Right cardiac atrium (tissue), 5 donors: ENCODE measurements at regions not wholly inside any gene's neighbourhood (a gene's known extent, or its start where the extent isn't known, plus 50 kb on each side); places are given as distances from the start of the nearest gene placed in this dataset.

Experiments
- ATAC-seq, 2 donors: fragments of 200-7000 bp; cut with Tn5 transposase; one replicate each; pipeline versions ENCODE4 v1.8.0 to v1.9.1; 2020; ENCODE audit warnings: moderate library complexity in 2 of 2, mild to moderate bottlenecking in 1 of 2
- DNase-seq, 3 donors: peaks; one replicate each; pipeline ENCODE4 v3.0.0-alpha.2; 2020
- H3K27ac ChIP-seq: one replicate; pipeline ENCODE4 v1.5.1; 2013; ENCODE audit warnings: mild to moderate bottlenecking, low read length, control low read depth, moderate library complexity
- H3K27me3 ChIP-seq: one replicate; pipeline ENCODE4 v1.6.1; 2013; ENCODE audit not compliant: control insufficient read depth, insufficient read depth
- H3K4me1 ChIP-seq: one replicate; pipeline ENCODE4 v1.6.1; 2013; ENCODE audit warnings: low read length; ENCODE audit not compliant: control insufficient read depth, insufficient read depth
- H3K4me3 ChIP-seq: one replicate; pipeline ENCODE4 v1.5.1; 2013; ENCODE audit warnings: low read length, control low read depth
- H3K9me3 ChIP-seq: one replicate; pipeline ENCODE4 v1.6.1; 2013; ENCODE audit warnings: low read length; ENCODE audit not compliant: control insufficient read depth
- WGBS: extraction: QIAGEN DNeasy Blood & Tissue Kit; methylation state at CpG from one replicate; pipeline ENCODE4 v1.1.7; 2013; 5-methylcytosine and 5-hydroxymethylcytosine counted together
- intact Hi-C, 4 donors: fragments of 100-400 bp; cut with DNase I; formaldehyde crosslinking; loops; one replicate each; pipeline versions ENCODE4 v1.11.0 to v1.14.0; 2022 to 2023
- donor health status: healthy with polysubstance abuse.
- donor health status: DM: no; HTN: yes; CAD: no.
- donor health status: DM: no; HTN: no; CAD: no.
- donor health status: DM: no; HTN: yes; CAD: no; lungs with severe emphysema.
- donor health status: DM: yes; HTN: yes; CAD: no.

DNA sequence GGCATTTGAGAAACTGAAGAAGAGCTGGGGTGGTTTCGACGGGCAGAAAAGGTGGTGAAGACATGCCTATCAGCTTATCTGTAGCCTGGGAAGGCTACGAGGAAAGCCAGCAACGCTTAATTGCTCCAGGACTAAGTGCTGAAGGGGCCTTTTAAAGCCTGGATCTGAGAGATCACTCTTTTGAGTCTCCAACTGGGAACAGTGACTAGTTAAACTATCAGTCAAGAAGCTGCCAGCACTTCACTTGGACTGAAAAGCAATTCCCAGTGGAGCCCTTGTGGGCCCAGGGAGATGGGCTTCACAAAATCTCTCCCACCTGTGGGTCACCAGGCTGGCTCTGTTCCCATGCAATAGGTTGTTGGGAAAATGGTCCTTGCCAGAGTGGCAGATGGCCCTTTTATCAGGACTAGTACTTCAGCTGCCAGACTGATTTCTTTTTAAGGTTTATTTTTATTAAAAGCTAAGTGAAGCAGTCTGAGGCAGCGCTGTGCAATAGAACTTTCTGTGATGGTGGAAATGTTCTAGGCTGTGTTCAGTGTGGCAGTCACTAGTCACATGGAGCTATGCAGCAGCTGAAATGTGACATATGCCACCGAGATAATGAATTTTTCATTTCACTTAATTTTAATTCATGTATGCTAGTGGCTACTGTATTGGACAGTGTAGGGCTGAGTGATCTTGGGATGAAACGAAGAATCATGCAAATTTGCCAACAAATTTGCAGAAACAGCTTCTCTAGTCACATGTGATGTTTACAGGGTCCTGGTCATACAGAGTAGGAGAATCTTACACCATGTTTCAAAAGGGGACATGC, 276.8 kb downstream of the PCNX1 start:
- ATAC-seq, result no peak
- Histone ChIP-seq H3K9me3 (no peaks in the 10 kb centered on the region), H3K4me1 (no peaks in the 10 kb centered on the region), H3K27ac (no peak overlapping the region), H3K27me3 (no peaks in the 10 kb centered on the region), H3K4me3 (no peak overlapping the region)
- 31% methylated on average over 7 of the region's 7 CpGs for WGBS
- no peak for DNase-seq
- intact Hi-C loops, result no loop called here

DNA sequence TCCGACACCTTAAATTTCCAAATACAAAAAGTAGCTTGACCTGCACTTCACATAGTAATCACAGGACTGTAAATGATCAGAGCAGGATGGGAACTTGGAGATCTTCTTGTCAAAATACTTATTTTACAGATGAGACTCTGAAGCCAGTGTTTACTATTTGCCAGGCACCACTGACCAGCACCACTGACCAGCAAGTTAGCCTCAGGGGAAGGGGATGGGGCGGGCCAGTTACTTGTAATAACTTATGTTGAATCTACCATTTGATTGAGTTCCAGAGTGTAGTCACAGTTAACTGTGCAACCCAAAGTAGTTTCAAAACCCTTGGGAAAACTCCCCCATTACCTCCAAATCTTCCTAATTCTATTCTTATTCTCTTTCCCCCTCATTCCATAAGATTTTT, 278.4 kb downstream of the PCNX1 start:
- no peak for ATAC-seq
- no peak for DNase-seq
- no peaks in the 10 kb centered on the region for H3K4me1 ChIP-seq
- no peak overlapping the region for H3K27ac ChIP-seq
- WGBS, result 97% methylated on average over 2 of the region's 2 CpGs
- no peaks in the 10 kb centered on the region for H3K27me3 ChIP-seq
- no peak overlapping the region for H3K4me3 ChIP-seq
- no peaks in the 10 kb centered on the region for H3K9me3 ChIP-seq
- intact Hi-C loops, result no loop called here

DNA sequence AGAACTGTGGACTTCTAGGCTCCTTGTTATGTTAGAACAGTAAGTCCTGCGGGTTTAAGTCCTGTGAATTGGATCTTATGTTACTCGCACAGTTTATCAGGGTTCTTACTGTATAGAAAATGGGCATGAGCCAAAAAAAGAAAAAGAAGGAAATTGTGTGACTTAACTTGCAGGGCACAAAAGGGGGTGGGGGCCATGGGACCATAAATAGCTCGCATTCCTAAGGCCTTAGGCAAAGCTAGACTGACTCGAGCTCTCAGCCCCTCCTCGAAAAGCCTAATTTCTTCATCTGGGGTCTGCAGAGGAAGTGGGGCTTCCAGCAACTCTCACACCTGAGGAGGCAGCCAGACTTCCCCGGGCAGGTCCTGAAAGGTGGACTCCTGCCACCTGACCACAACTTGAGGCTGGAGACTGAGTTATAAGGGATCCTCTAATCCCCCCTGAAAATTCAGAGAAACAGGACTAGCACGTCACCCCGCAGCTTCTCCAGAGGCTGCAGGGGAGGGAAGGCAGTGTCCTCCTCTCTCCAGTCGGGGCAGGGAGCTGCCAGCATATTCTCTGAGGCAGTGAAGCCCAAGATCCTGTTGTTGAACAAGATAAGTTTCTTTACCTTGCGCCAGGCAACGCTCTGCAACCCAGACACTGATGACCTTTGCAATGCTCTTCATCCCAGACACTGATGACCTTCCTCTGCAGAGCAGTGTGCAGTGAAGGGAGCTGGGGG, 280.5 kb downstream of the PCNX1 start:
- no peaks in the 10 kb centered on the region for H3K27me3 ChIP-seq
- H3K4me3 ChIP-seq, result no peak overlapping the region
- no peak for ATAC-seq
- WGBS, result 55% methylated on average over 11 of the region's 11 CpGs
- intact Hi-C loops, result no loop called here
- H3K27ac ChIP-seq, result no peak overlapping the region
- no peaks in the 10 kb centered on the region for H3K4me1 ChIP-seq
- no peak for DNase-seq
- H3K9me3 ChIP-seq, result no peaks in the 10 kb centered on the region

DNA sequence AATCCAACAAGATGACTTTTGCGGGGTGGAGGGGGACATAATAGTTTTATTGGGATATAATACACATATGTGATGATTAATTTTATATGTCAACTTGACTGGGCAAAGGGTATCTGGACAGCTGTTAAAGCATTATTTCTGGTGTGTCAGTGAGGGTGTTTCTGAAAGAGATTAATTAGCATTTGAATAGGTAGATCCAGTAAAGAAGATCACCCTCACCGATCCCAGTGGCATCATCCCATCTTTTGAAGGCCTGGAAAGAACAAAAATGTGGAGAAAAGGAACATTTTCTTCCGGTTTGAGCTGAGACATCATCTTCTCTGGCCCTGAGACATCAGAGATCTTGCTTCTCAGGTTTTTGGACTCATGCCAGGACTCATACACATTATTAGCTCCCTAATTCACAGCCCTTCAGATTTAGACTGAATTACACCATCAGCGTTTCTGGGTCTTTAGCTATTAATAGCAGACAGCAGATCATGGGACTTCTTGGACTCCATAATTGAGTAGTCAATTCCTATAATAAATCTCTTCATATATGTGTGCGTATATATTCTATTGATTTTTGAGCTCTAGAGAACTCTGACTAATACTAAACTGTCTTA, 283.6 kb downstream of the PCNX1 start:
- no peaks in the 10 kb centered on the region for H3K4me1 ChIP-seq
- 69% methylated on average over 5 of the region's 5 CpGs for WGBS
- no peak overlapping the region for H3K27ac ChIP-seq
- DNase-seq (no peak), ATAC-seq (no peak)
- H3K9me3 ChIP-seq, result no peaks in the 10 kb centered on the region
- no peak overlapping the region for H3K4me3 ChIP-seq
- intact Hi-C loops, result no loop called here
- H3K27me3 ChIP-seq, result no peaks in the 10 kb centered on the region

DNA sequence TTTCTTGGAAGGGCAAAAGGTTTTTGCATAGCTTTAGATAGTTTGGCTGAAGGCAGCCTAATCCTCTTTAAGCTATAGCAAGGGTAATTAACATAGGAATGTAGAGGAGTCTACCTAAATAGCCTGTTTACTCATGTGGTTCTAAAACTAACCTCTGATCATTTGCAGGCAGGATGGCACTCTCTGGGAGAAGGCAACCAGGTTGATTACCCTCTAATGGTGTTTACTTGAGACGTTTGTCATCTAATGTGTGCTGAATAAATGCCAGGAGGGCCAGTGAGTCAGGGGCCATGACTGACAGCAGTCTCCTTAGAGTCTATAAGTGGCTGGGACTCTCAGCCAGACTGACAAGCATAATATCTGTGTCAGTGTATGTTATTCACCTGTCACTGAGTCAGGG, 286.4 kb downstream of the PCNX1 start:
- Histone ChIP-seq H3K27ac (no peak overlapping the region), H3K4me3 (no peak overlapping the region), H3K9me3 (no peaks in the 10 kb centered on the region), H3K27me3 (no peaks in the 10 kb centered on the region), H3K4me1 (no peaks in the 10 kb centered on the region)
- DNase-seq (no peak), ATAC-seq (no peak)
- intact Hi-C loops, result no loop called here
- 32% methylated on average over 1 of the region's 1 CpG for WGBS

DNA sequence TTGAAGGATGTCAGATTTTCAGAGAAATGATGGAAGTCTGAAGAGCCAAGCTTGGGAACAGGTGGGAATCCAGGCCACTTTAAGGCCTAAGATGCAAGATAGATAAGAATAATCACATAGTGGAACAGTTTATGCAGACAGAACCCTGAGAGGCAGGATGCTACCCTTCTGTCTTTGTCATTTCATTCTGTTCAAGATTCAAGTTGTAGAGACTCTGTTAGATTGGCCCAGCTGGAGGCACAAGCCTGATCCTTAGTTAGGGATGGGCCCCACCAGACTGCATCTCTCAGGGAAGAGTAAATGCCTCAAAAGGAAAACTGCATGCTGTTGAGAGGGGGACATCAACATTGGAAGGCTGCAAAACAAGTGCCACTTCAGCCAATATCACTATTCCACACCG, 287.0 kb downstream of the PCNX1 start:
- WGBS, result 81% methylated on average over 1 of the region's 1 CpG
- no peak for ATAC-seq
- H3K4me3 ChIP-seq, result no peak overlapping the region
- H3K27ac ChIP-seq, result no peak overlapping the region
- no peaks in the 10 kb centered on the region for H3K4me1 ChIP-seq
- intact Hi-C loops, result no loop called here
- H3K27me3 ChIP-seq, result no peaks in the 10 kb centered on the region
- H3K9me3 ChIP-seq, result no peaks in the 10 kb centered on the region
- DNase-seq, result no peak

DNA sequence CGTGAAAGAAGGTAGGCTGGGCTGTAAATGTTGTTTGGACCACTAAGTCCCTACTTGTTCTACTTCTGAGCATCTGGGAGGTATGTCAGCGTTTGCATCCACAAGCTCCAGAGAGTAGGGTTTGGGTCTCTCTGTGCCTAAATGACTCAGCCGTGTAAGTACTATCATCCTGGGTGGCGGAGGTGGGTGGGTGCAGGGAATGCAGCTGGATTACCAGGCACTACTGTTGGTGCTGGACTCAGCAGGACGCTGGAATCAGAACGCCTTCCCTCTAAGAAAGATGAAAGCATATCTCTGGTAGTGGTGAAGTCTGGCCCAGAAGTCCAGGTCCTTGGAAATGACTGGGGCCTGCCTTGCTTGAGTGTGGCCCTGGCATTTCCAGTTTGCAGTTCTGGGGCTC, 289.7 kb downstream of the PCNX1 start:
- Histone ChIP-seq H3K4me3 (no peak overlapping the region), H3K9me3 (no peaks in the 10 kb centered on the region), H3K27me3 (no peaks in the 10 kb centered on the region), H3K27ac (no peak overlapping the region), H3K4me1 (no peaks in the 10 kb centered on the region)
- DNase-seq (no peak), ATAC-seq (no peak)
- intact Hi-C loops, result no loop called here
- WGBS, result 84% methylated on average over 6 of the region's 6 CpGs

DNA sequence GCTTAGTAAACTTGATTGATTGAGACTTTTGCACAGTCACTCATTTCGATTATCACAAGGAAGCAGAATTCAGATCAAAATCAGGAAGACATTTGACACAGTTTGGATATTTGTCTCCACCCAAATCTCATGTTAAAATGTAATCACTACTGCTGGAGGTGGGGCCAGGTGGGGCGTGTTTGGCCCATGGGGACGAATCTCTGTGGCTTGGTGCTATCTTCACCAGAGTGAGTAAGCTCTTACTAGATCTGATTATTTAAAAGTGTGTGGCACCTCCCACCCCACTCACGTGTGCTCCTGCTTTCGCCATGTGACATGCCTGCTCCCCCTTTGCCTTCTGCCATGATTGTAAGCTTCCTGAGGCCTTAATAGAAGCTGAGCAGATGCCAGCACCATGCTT, 291.4 kb downstream of the PCNX1 start:
- no peak for DNase-seq
- 79% methylated on average over 5 of the region's 5 CpGs for WGBS
- H3K9me3 ChIP-seq, result no peaks in the 10 kb centered on the region
- intact Hi-C loops, result no loop called here
- ATAC-seq, result no peak
- H3K27me3 ChIP-seq, result no peaks in the 10 kb centered on the region
- no peak overlapping the region for H3K27ac ChIP-seq
- no peaks in the 10 kb centered on the region for H3K4me1 ChIP-seq
- H3K4me3 ChIP-seq, result no peak overlapping the region

DNA sequence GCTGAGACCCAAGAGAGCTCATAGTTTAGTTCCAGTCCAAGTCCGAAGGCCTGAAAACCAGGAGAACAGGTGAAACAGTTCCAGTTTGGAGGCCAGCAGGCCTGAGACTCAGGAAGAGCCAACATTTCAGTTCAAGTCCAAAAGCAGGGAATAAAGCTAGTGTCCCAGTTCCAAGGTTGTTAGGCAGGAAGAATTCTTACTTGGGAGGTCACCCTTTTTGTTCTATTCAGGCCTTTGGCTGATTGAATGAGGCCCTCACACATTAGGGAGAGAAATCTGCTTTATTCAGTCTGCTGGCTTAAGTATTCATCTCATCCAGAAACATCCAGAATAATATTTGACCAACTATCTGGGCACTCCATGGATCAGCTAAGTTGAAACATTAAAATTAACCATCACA, 294.6 kb downstream of the PCNX1 start:
- Histone ChIP-seq H3K4me3 (no peak overlapping the region), H3K9me3 (no peaks in the 10 kb centered on the region), H3K27me3 (no peaks in the 10 kb centered on the region), H3K4me1 (no peaks in the 10 kb centered on the region), H3K27ac (no peak overlapping the region)
- intact Hi-C loops, result no loop called here
- 87% methylated on average over 1 of the region's 1 CpG for WGBS
- no peak for DNase-seq
- no peak for ATAC-seq

DNA sequence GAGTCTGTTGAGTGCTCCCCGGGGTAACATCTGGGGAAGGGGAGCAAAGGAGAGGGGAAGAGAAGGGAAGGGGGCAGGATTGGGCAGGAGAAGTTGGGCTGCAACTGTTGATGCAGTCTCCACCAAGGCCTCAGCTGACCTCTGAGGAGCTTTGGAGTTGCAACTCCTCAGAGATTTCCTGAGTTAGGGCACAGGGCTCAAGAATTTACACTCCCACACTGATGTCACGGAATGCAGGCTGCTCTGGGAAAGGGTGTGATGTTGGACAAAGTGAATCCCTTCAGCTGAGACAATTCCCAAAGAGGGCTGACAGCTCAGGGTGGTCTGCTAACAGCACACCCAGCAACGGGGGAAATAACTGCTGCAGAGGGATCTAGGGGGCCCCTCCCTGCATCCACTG, 295.6 kb downstream of the PCNX1 start:
- Histone ChIP-seq H3K27me3 (no peaks in the 10 kb centered on the region), H3K4me1 (no peaks in the 10 kb centered on the region), H3K27ac (no peak overlapping the region), H3K9me3 (no peaks in the 10 kb centered on the region), H3K4me3 (no peak overlapping the region)
- no peak for ATAC-seq
- intact Hi-C loops, result no loop called here
- DNase-seq, result no peak
- WGBS, result 48% methylated on average over 3 of the region's 3 CpGs

DNA sequence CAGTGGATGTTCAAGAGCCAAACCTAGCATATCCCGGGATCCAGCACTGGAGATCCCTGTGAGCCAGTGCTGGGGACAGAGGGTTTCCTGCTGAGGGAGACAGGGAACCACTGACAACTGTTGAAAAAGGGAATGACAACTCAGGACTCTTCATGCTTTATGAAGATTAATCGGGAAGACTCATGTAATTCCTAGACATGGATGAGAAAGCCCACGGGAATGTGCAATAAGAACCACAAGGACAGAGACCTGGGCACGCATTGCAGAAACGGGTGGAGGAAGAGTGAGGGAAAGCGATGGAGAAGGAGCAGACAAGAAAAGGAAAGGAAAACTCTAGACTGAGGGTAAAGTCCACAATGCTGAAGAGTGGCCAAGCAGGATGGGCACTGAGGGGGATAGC, 296.0 kb downstream of the PCNX1 start:
- 80% methylated on average over 6 of the region's 6 CpGs for WGBS
- DNase-seq, result no peak
- no peaks in the 10 kb centered on the region for H3K27me3 ChIP-seq
- H3K4me1 ChIP-seq, result no peaks in the 10 kb centered on the region
- no peak for ATAC-seq
- intact Hi-C loops, result no loop called here
- H3K4me3 ChIP-seq, result no peak overlapping the region
- H3K27ac ChIP-seq, result no peak overlapping the region
- no peaks in the 10 kb centered on the region for H3K9me3 ChIP-seq
